Panc1 (cell line): ENCODE measurements at regions not wholly inside any gene's neighbourhood (a gene's known extent, or its start where the extent isn't known, plus 50 kb on each side); places are given as distances from the start of the nearest gene placed in this dataset.

Experiments
- CTCF ChIP-seq: fragments of 450-650 bp; IDR thresholded peaks from 2 replicates; pipeline ENCODE4 v1.5.1; 2017; ENCODE audit warnings: mild to moderate bottlenecking
- REST ChIP-seq, 2 experiments: IDR thresholded peaks; 2 replicates each; pipeline ENCODE4 v1.6.1; 2011 to 2012; ENCODE audit warnings: low read depth in 2 of 2, control low read depth in 1 of 2, low read length in 1 of 2, mild to moderate bottlenecking in 1 of 2, moderate library complexity in 1 of 2; ENCODE audit not compliant: insufficient read depth in 1 of 2
- SIN3A ChIP-seq: IDR thresholded peaks from 2 replicates; pipeline ENCODE4 v1.6.1; 2012; ENCODE audit warnings: low read depth, mild to moderate bottlenecking, low read length, moderate library complexity, borderline replicate concordance; ENCODE audit not compliant: insufficient read depth

DNA sequence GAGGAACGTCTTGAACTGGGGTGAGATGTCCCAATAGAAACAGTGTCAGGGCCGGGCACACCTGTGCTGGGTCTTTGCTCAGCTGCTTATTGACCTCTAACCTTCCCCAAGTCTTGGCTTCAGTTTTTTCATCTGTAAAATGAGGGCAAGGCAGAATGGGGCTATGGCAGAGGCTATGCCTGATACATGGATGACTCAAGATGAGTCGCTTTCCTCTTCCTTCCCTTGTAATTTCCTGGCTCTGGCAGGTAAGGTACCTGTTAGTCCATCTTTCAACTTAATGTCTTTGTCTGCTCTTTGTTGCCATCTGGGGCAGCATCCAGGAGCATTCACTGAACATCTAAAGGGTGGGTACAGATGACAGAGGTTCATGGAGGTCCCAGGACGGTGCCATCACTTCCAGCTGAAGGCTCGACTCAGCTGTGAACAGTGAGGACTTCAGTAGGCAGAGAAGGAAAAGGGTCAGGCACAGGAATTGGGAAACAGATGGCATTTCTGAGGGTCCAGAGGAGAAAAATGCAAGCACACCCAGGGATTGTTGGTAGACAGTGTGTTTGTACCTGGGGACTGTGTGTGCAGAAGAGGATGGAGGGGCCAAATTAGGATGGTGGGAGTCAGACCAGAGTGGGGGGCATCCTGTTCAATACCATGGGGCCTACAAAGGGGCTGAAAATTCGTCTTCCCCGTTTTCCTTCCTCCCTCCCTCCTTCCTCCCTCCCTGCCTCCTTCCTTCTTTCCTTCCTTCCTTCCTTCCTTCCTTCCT is 268.3 kb downstream of the VRK1 start:
- no peak for TF ChIP-seq REST (IDR thresholded peaks at IDR 0.05; ENCODE audit: insufficient read depth in 1 of 2, low read depth in 2 of 2, low read length in 1 of 2)
- TF ChIP-seq SIN3A = no peak
- no peak for TF ChIP-seq CTCF
